Keratinocyte (primary cell): ENCODE measurements at regions not wholly inside any gene's neighbourhood (a gene's known extent, or its start where the extent isn't known, plus 50 kb on each side); places are given as distances from the start of the nearest gene placed in this dataset.

Experiments
- DNase-seq: peaks from one replicate; pipeline ENCODE4 v3.0.0-alpha.2; 2011; ENCODE audit warnings: low read depth, missing footprints, low spot score
- FAIRE-seq: peaks from 2 replicates; lab custom pipeline; 2011; peaks lifted over from hg19 to GRCh38; lab: Jason Lieb, UNC
- H2AFZ ChIP-seq: 2 replicates; pipeline ENCODE4 v1.6.0; 2012; ENCODE audit warnings: low read length, control low read depth, inconsistent platforms; ENCODE audit not compliant: control insufficient read depth
- H3K27ac ChIP-seq: 2 replicates; pipeline ENCODE4 v1.5.1; 2011; ENCODE audit warnings: low read length; ENCODE audit not compliant: control insufficient read depth, insufficient read depth
- H3K27me3 ChIP-seq: 3 replicates; pipeline ENCODE4 v1.6.0; 2011; ENCODE audit warnings: low read length; ENCODE audit not compliant: control insufficient read depth, insufficient read depth; ENCODE audit errors: extremely low read depth
- H3K36me3 ChIP-seq, 2 experiments: 2 replicates in 1 of 2; 3 replicates in 1 of 2; pipeline ENCODE4 v1.5.1; 2011; ENCODE audit warnings: low read length in 2 of 2, mild to moderate bottlenecking in 1 of 2; ENCODE audit not compliant: control insufficient read depth in 2 of 2, insufficient read depth in 2 of 2; ENCODE audit errors: extremely low read depth in 1 of 2
- H3K4me1 ChIP-seq: 3 replicates; pipeline ENCODE4 v1.5.1; 2011; ENCODE audit warnings: low read length; ENCODE audit not compliant: control insufficient read depth, insufficient read depth; ENCODE audit errors: extremely low read depth
- H3K4me2 ChIP-seq: 3 replicates; pipeline ENCODE4 v1.6.0; 2011; ENCODE audit warnings: low read depth, low read length; ENCODE audit not compliant: control insufficient read depth, insufficient read depth; ENCODE audit errors: extremely low read depth
- H3K4me3 ChIP-seq, 3 experiments: fragments of 200-600 bp in 1 of 3; sonication (generic) in 1 of 3; 2 replicates in 2 of 3; 3 replicates in 1 of 3; pipeline ENCODE4 v1.5.1; 2011 to 2016; ENCODE audit warnings: low read length in 3 of 3, mild to moderate bottlenecking in 3 of 3, control low read depth in 2 of 3, inconsistent platforms in 1 of 3, low read depth in 1 of 3, mixed read lengths in 1 of 3, mixed run types in 1 of 3, moderate library complexity in 1 of 3; ENCODE audit not compliant: control insufficient read depth in 2 of 3, insufficient read depth in 2 of 3; ENCODE audit errors: extremely low read depth in 1 of 3
- H3K79me2 ChIP-seq: 2 replicates; pipeline ENCODE4 v1.6.0; 2012; ENCODE audit warnings: low read length; ENCODE audit not compliant: control insufficient read depth, insufficient read depth
- H3K9ac ChIP-seq: 3 replicates; pipeline ENCODE4 v1.6.0; 2011; ENCODE audit warnings: low read length; ENCODE audit not compliant: control insufficient read depth, insufficient read depth; ENCODE audit errors: extremely low read depth
- H3K9me1 ChIP-seq: 3 replicates; pipeline ENCODE4 v1.6.0; 2011; ENCODE audit warnings: low read length; ENCODE audit not compliant: control insufficient read depth, insufficient read depth; ENCODE audit errors: extremely low read depth
- H3K9me3 ChIP-seq: 2 replicates; pipeline ENCODE4 v1.5.1; 2012; ENCODE audit warnings: low read depth, low read length; ENCODE audit not compliant: control insufficient read depth
- H4K20me1 ChIP-seq: 3 replicates; pipeline ENCODE4 v1.6.0; 2011; ENCODE audit warnings: low read length; ENCODE audit not compliant: control insufficient read depth, insufficient read depth; ENCODE audit errors: extremely low read depth
- CTCF ChIP-seq, 3 experiments: IDR thresholded peaks in 1 of 3; conservative IDR thresholded peaks in 1 of 3; optimal IDR thresholded peaks in 1 of 3; 2 replicates in 2 of 3; 3 replicates in 1 of 3; pipeline versions ENCODE3 to v1.5.1; 2011; ENCODE audit warnings: low read length in 3 of 3, mild to moderate bottlenecking in 3 of 3, moderate library complexity in 2 of 3, control low read depth in 1 of 3, inconsistent platforms in 1 of 3; ENCODE audit not compliant: insufficient read depth in 2 of 3; ENCODE audit errors: extremely low read depth in 1 of 3
- EZH2 ChIP-seq: IDR thresholded peaks from one replicate; pipeline ENCODE4 v1.6.1; 2012; ENCODE audit warnings: inconsistent platforms, mild to moderate bottlenecking, low read length, moderate library complexity
- dilution Hi-C: fragments of 300-500 bp; cut with MboI; formaldehyde crosslinking; loops from one replicate; pipeline ENCODE4 v1.7.0; 2020; ENCODE audit warnings: low sequenced_read_pairs; ENCODE audit not compliant: extremely low pct_ligation_motif_present

GRCh38 chr4:32661229-32661628 lies 1941.1 kb downstream of the PCDH7 start:
- Histone ChIP-seq H2AFZ (no peak overlapping the region), H3K36me3 (no peaks in the 10 kb centered on the region), H3K9ac (no peak overlapping the region), H3K79me2 (no peaks in the 10 kb centered on the region), H3K4me3 (no peak overlapping the region), H3K4me2 (no peak overlapping the region), H3K27ac (no peak overlapping the region), H3K27me3 (no peaks in the 10 kb centered on the region), H3K9me3 (peaks cover 2% of the 10 kb centered on the region), H3K4me1 (no peaks in the 10 kb centered on the region), H4K20me1 (no peaks in the 10 kb centered on the region), H3K9me1 (no peaks in the 10 kb centered on the region)
- dilution Hi-C loops, result no loop called here
- FAIRE-seq, result no peak
- DNase-seq, result no peak
- TF ChIP-seq EZH2 (no peak), CTCF (optimal IDR thresholded peaks at IDR 0.05 in 1 of 3, IDR thresholded peaks at IDR 0.05 in 1 of 3, conservative IDR thresholded peaks at IDR 0.05 in 1 of 3; ENCODE audit: extremely low read depth in 1 of 3, insufficient read depth in 2 of 3, low read length in 3 of 3) (no peak)

GRCh38 chr4:32662803-32663202 lies 1942.6 kb downstream of the PCDH7 start:
- Histone ChIP-seq H3K27ac (no peak overlapping the region), H3K9me1 (no peaks in the 10 kb centered on the region), H3K4me2 (no peak overlapping the region), H3K79me2 (no peaks in the 10 kb centered on the region), H4K20me1 (no peaks in the 10 kb centered on the region), H3K9ac (no peak overlapping the region), H3K4me1 (no peaks in the 10 kb centered on the region), H2AFZ (no peak overlapping the region), H3K9me3 (peaks cover 2% of the 10 kb centered on the region), H3K27me3 (no peaks in the 10 kb centered on the region), H3K36me3 (no peaks in the 10 kb centered on the region), H3K4me3 (no peak overlapping the region)
- no peak for DNase-seq
- dilution Hi-C loops, result no loop called here
- TF ChIP-seq CTCF (optimal IDR thresholded peaks at IDR 0.05 in 1 of 3, IDR thresholded peaks at IDR 0.05 in 1 of 3, conservative IDR thresholded peaks at IDR 0.05 in 1 of 3; ENCODE audit: extremely low read depth in 1 of 3, insufficient read depth in 2 of 3, low read length in 3 of 3), result no peak
- TF ChIP-seq EZH2, result no peak
- FAIRE-seq, result no peak
